ENCODE measurements at regions not wholly inside any gene's neighbourhood (a gene's known extent, or its start where the extent isn't known, plus 50 kb on each side); places are given as distances from the start of the nearest gene placed in this dataset.
"Not testable (repeated sequence)": the region's sequence is repeated elsewhere in the genome, so short reads cannot be mapped to it uniquely, and the experiment has no call there.

DNA sequence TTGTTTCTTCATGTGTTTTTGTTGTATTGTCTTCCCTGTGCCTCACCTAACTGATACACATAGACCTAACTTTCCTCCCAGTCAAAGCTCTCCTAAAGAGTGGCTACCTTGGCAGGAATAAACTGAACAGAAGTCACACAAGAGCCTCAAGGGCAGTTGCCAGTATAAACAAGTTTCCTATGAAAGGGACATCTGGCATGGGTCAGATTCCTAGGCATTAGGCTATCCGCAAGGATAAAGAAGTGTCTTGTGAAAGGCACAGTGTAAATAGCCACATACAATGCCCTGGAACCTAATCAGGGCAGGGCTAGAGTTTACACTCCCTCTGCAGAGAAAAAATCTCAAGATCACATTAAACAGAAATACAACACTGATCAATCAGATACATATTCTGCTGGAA lies 220.8 kb downstream of the SPANXN3 start:
- H3F3A ChIP-seq (ENCODE audit: insufficient read depth, low read length), result no peaks in the 10 kb centered on the region
- TF ChIP-seq EZH2 (optimal IDR thresholded peaks at IDR 0.05; ENCODE audit: low read depth, low read length) (no peak), EZH2phosphoT487 (IDR thresholded peaks at IDR 0.05; ENCODE audit: low read length) (no peak)
- TF ChIP-seq, protein P1, sequence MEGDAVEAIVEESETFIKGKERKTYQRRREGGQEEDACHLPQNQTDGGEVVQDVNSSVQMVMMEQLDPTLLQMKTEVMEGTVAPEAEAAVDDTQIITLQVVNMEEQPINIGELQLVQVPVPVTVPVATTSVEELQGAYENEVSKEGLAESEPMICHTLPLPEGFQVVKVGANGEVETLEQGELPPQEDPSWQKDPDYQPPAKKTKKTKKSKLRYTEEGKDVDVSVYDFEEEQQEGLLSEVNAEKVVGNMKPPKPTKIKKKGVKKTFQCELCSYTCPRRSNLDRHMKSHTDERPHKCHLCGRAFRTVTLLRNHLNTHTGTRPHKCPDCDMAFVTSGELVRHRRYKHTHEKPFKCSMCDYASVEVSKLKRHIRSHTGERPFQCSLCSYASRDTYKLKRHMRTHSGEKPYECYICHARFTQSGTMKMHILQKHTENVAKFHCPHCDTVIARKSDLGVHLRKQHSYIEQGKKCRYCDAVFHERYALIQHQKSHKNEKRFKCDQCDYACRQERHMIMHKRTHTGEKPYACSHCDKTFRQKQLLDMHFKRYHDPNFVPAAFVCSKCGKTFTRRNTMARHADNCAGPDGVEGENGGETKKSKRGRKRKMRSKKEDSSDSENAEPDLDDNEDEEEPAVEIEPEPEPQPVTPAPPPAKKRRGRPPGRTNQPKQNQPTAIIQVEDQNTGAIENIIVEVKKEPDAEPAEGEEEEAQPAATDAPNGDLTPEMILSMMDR (IDR thresholded peaks at IDR 0.05; ENCODE audit: low read length), result no peak
- H3K79me2 ChIP-seq (ENCODE audit: low read length), result no peaks in the 10 kb centered on the region
- H3K36me3 ChIP-seq (replicated peaks; ENCODE audit: insufficient read depth, low read length), result no peaks in the 10 kb centered on the region
- no peak overlapping the region for H3K9ac ChIP-seq (ENCODE audit: low read length)
- no peaks in the 10 kb centered on the region for H3K9me3 ChIP-seq (replicated peaks; ENCODE audit: insufficient read depth, low read length)
- DNase-seq, result no peak
- no peaks in the 10 kb centered on the region for H3K9me2 ChIP-seq (replicated peaks; ENCODE audit: insufficient read depth, low read length)
- no peaks in the 10 kb centered on the region for H3K27me3 ChIP-seq (replicated peaks; ENCODE audit: insufficient read depth, low read length)
- H2AFZ ChIP-seq (ENCODE audit: low read length), result no peak overlapping the region
- H3K27ac ChIP-seq (ENCODE audit: low read length), result no peak overlapping the region
- no peaks in the 10 kb centered on the region for H3K4me1 ChIP-seq (ENCODE audit: low read length)
- H3K4me2 ChIP-seq (ENCODE audit: low read depth, low read length), result no peak overlapping the region
- H3K4me3 ChIP-seq (ENCODE audit: low read length), result no peak overlapping the region
- no peaks in the 10 kb centered on the region for H4K20me1 ChIP-seq (ENCODE audit: insufficient read depth, low read length)

DNA sequence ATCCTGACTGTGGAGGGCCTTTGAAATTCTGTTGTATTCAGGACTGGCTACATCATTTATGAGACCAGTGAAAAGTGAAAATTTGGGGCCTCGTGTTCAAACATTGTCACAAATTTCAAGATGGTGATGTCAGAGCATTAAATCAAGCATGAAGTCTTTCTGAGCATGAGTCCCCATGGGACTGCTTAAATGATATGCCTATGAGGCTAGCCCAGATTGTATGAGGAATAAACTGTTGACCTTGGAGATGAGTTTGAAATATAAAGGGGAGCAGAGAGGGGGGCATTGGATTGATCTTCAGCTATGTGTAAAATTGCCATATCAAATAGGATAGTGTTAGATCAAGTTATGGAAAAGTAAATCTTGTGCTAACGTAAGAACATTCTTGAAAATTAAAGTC lies 230.0 kb downstream of the SPANXN3 start:
- TF ChIP-seq EZH2phosphoT487 (IDR thresholded peaks at IDR 0.05; ENCODE audit: low read length) (no peak), EZH2 (optimal IDR thresholded peaks at IDR 0.05; ENCODE audit: low read depth, low read length) (no peak)
- TF ChIP-seq, protein P1 (IDR thresholded peaks at IDR 0.05; ENCODE audit: low read length), result no peak
- no peak overlapping the region for H3K4me2 ChIP-seq (ENCODE audit: low read depth, low read length)
- DNase-seq, result no peak
- no peaks in the 10 kb centered on the region for H3K4me1 ChIP-seq (ENCODE audit: low read length)
- H3F3A ChIP-seq (ENCODE audit: insufficient read depth, low read length), result no peaks in the 10 kb centered on the region
- H3K79me2 ChIP-seq (ENCODE audit: low read length), result no peaks in the 10 kb centered on the region
- no peak overlapping the region for H3K4me3 ChIP-seq (ENCODE audit: low read length)
- no peak overlapping the region for H3K27ac ChIP-seq (ENCODE audit: low read length)
- H2AFZ ChIP-seq (ENCODE audit: low read length), result no peak overlapping the region
- H3K36me3 ChIP-seq (replicated peaks; ENCODE audit: insufficient read depth, low read length), result no peaks in the 10 kb centered on the region
- H4K20me1 ChIP-seq (ENCODE audit: insufficient read depth, low read length), result no peaks in the 10 kb centered on the region
- H3K9me3 ChIP-seq (replicated peaks; ENCODE audit: insufficient read depth, low read length), result no peaks in the 10 kb centered on the region
- H3K27me3 ChIP-seq (replicated peaks; ENCODE audit: insufficient read depth, low read length), result no peaks in the 10 kb centered on the region
- H3K9ac ChIP-seq (ENCODE audit: low read length), result no peak overlapping the region
- H3K9me2 ChIP-seq (replicated peaks; ENCODE audit: insufficient read depth, low read length), result no peaks in the 10 kb centered on the region

DNA sequence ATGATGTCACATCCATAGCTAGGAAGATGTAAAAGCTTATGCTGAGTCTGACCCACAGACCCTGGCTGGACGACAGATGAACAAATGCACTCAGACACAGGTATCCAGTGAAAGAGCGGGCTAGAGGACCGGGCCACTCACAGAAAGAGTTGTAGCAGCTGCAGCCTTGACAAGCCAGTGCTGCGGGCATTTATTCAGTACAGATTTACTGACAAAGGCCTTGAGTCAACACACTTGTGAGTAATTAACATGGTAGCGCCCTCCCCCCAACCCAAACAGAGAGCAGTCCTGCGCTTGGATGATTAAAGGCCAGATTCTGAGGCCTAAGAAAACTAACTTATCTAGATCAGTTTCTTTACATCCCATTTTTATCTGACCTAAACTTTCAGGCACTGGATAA lies 244.6 kb downstream of the SPANXN4 start:
- no peaks in the 10 kb centered on the region for H3K79me2 ChIP-seq (ENCODE audit: low read length)
- DNase-seq, result no peak
- no peaks in the 10 kb centered on the region for H3K9me2 ChIP-seq (replicated peaks; ENCODE audit: insufficient read depth, low read length)
- H3K4me3 ChIP-seq (ENCODE audit: low read length), result no peak overlapping the region
- no peak overlapping the region for H3K27ac ChIP-seq (ENCODE audit: low read length)
- no peak overlapping the region for H3K4me2 ChIP-seq (ENCODE audit: low read depth, low read length)
- H3K36me3 ChIP-seq (replicated peaks; ENCODE audit: insufficient read depth, low read length), result no peaks in the 10 kb centered on the region
- H3K9ac ChIP-seq (ENCODE audit: low read length), result no peak overlapping the region
- 0 out of 2 replicates have a peak, but pooled peaks cover 4% of the 10 kb centered on the region for H3K4me1 ChIP-seq (ENCODE audit: low read length)
- no peak for TF ChIP-seq EZH2 (optimal IDR thresholded peaks at IDR 0.05; ENCODE audit: low read depth, low read length)
- TF ChIP-seq EZH2phosphoT487 (IDR thresholded peaks at IDR 0.05; ENCODE audit: low read length), result no peak
- TF ChIP-seq, protein P1 (IDR thresholded peaks at IDR 0.05; ENCODE audit: low read length), result no peak
- H3K27me3 ChIP-seq (replicated peaks; ENCODE audit: insufficient read depth, low read length), result no peaks in the 10 kb centered on the region
- H2AFZ ChIP-seq (ENCODE audit: low read length), result no peak overlapping the region
- H3K9me3 ChIP-seq (replicated peaks; ENCODE audit: insufficient read depth, low read length), result no peaks in the 10 kb centered on the region
- no peaks in the 10 kb centered on the region for H3F3A ChIP-seq (ENCODE audit: insufficient read depth, low read length)
- no peaks in the 10 kb centered on the region for H4K20me1 ChIP-seq (ENCODE audit: insufficient read depth, low read length)

DNA sequence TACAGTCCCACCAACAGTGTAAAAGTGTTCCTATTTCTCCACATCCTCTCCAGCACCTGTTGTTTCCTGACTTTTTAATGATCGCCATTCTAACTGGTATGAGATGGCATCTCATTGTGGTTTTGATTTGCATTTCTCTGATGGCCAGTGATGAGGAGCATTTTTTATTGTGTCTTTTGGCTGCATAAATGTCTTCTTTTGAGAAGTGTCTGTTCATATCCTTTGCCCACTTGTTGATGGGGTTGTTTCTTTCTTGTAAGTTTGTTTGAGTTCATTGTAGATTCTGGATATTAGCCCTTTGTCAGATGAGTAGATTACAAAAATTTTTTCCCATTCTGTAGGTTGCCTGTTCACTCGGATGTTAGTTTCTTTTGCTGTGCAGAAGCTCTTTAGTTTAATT lies 218.9 kb downstream of the SPANXN4 start:
- H3K9ac ChIP-seq (ENCODE audit: low read length); H3F3A ChIP-seq (ENCODE audit: insufficient read depth, low read length); H3K36me3 ChIP-seq (replicated peaks; ENCODE audit: insufficient read depth, low read length); H3K27me3 ChIP-seq (replicated peaks; ENCODE audit: insufficient read depth, low read length); DNase-seq; H3K4me3 ChIP-seq (ENCODE audit: low read length); H3K4me1 ChIP-seq (ENCODE audit: low read length); H2AFZ ChIP-seq (ENCODE audit: low read length); H4K20me1 ChIP-seq (ENCODE audit: insufficient read depth, low read length); H3K9me2 ChIP-seq (replicated peaks; ENCODE audit: insufficient read depth, low read length); H3K9me3 ChIP-seq (replicated peaks; ENCODE audit: insufficient read depth, low read length); H3K4me2 ChIP-seq (ENCODE audit: low read depth, low read length); H3K27ac ChIP-seq (ENCODE audit: low read length); H3K79me2 ChIP-seq (ENCODE audit: low read length): not testable (repeated sequence)
